ENCODE measurements at regions not wholly inside any gene's neighbourhood (a gene's known extent, or its start where the extent isn't known, plus 50 kb on each side); places are given as distances from the start of the nearest gene placed in this dataset.

DNA sequence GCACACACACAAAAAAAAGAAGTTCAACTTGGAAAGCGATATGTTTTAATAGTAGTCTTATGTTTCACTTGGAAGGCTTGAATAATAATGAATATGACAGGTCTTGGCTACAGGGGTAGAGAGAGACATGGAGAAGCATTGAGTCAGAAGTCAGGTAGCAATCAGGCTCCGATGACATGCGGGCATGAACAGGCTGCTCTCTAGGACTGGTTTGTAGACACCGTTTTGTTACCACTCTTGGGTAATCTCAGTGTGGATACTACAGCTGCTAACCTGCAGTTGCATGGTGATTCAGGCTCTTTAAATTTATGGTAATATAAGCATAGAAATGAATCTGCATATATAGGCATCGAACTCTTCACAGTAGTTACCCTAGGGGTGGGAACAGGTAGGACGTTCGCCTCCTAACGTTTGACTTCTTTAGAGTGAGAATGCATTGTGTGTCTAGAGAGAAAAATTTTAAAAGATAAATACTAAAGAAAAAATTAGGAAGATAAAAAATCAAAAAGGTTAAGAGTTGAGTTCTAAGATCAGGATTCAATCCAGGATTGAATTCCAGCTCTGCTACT is 241.6 kb upstream of the KBTBD8 start:
- ChIA-PET CTCF (no interaction called here), POLR2A (no interaction called here)
- no peak for DNase-seq (ENCODE audit: extremely low spot score)
- TF ChIP-seq ELF4 (IDR thresholded peaks at IDR 0.05) (no peak), TARDBP (IDR thresholded peaks at IDR 0.05) (no peak), SP1 (IDR thresholded peaks at IDR 0.05) (no peak)

DNA sequence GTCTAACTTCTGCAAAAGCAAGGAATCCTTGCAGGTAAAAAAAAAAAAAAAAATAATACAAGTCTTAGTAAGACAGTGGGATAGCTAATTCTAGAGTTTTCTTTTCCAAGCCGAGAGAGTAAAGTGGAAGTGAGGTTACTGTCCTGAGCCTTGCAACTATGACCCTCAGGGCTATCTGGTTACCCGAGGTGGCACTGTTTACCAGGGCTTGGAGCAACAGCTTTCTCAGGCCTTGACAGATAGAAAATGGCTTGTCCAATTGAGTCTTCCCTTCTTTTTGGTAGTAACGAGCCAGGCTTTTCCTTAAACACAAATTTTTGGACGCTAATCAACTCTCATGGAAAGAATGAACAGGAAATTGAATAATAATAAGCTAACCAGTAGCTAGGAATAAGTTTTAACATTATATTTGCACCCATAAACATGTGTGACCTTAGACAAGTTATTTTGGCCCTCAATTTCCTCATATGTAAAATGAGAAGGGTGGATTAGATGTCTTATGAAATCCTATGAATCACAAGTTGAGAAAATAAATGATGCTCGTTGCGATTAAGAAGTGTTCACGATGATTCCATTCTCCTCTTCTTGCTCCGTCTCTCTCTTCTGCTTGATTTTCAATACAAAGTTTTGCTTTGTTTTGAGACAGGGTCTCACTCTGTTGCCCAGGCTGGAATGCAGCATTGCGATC is 236.9 kb upstream of the KBTBD8 start:
- no peak for DNase-seq (ENCODE audit: extremely low spot score)
- ChIA-PET POLR2A (no interaction called here), CTCF (no interaction called here)
- TF ChIP-seq SUZ12 (IDR thresholded peaks at IDR 0.05) (no peak), NFRKB (IDR thresholded peaks at IDR 0.05) (no peak), BHLHE40 (IDR thresholded peaks at IDR 0.05; ENCODE audit: borderline replicate concordance) (no peak), L3MBTL2 (conservative IDR thresholded peaks at IDR 0.05) (no peak), HDGF (IDR thresholded peaks at IDR 0.05; ENCODE audit: borderline replicate concordance) (no peak), TARDBP (IDR thresholded peaks at IDR 0.05) (no peak), FOXK2 (IDR thresholded peaks at IDR 0.05) (no peak), ARNT (IDR thresholded peaks at IDR 0.05) (no peak), LEF1 (IDR thresholded peaks at IDR 0.05; ENCODE audit: borderline replicate concordance) (no peak), FOXA1 (IDR thresholded peaks at IDR 0.05) (no peak), PKNOX1 (IDR thresholded peaks at IDR 0.05) (no peak), ELF4 (IDR thresholded peaks at IDR 0.05) (no peak), SP1 (IDR thresholded peaks at IDR 0.05) (no peak), FOXM1 (IDR thresholded peaks at IDR 0.05; ENCODE audit: borderline replicate concordance) (no peak), CTBP1 (IDR thresholded peaks at IDR 0.05; ENCODE audit: borderline replicate concordance) (no peak), ZNF384 (IDR thresholded peaks at IDR 0.05) (no peak)

- POLR2A ChIA-PET: no interaction called here
These were observed 235.0 kb upstream of the KBTBD8 start for GRCh38 chr3:66762916-66763693.

GRCh38 chr3:66778107-66778506 is 220.0 kb upstream of the KBTBD8 start:
- TF ChIP-seq ARNT (IDR thresholded peaks at IDR 0.05) (no peak), CTBP1 (IDR thresholded peaks at IDR 0.05; ENCODE audit: borderline replicate concordance) (no peak), PKNOX1 (IDR thresholded peaks at IDR 0.05) (no peak), FOXA1 (IDR thresholded peaks at IDR 0.05) (no peak), SP1 (IDR thresholded peaks at IDR 0.05) (no peak), FOXM1 (IDR thresholded peaks at IDR 0.05; ENCODE audit: borderline replicate concordance) (no peak), SUZ12 (IDR thresholded peaks at IDR 0.05) (no peak), LEF1 (IDR thresholded peaks at IDR 0.05; ENCODE audit: borderline replicate concordance) (no peak), L3MBTL2 (conservative IDR thresholded peaks at IDR 0.05) (no peak), BHLHE40 (IDR thresholded peaks at IDR 0.05; ENCODE audit: borderline replicate concordance) (no peak), ZNF384 (IDR thresholded peaks at IDR 0.05) (no peak), ELF4 (IDR thresholded peaks at IDR 0.05) (no peak), HDGF (IDR thresholded peaks at IDR 0.05; ENCODE audit: borderline replicate concordance) (no peak), TARDBP (IDR thresholded peaks at IDR 0.05) (no peak)
- DNase-seq (ENCODE audit: extremely low spot score): no peak
- ChIA-PET POLR2A (no interaction called here), CTCF (no interaction called here)

More at GRCh38 chr3:66762916-66763693, 235.0 kb upstream of the KBTBD8 start:
- DNase-seq (ENCODE audit: extremely low spot score): no peak
- TF ChIP-seq ARNT (IDR thresholded peaks at IDR 0.05) (no peak), FOXA1 (IDR thresholded peaks at IDR 0.05) (no peak), FOXM1 (IDR thresholded peaks at IDR 0.05; ENCODE audit: borderline replicate concordance) (no peak), ZNF384 (IDR thresholded peaks at IDR 0.05) (no peak), TARDBP (IDR thresholded peaks at IDR 0.05) (no peak), L3MBTL2 (conservative IDR thresholded peaks at IDR 0.05) (no peak), PKNOX1 (IDR thresholded peaks at IDR 0.05) (no peak), NFRKB (IDR thresholded peaks at IDR 0.05) (no peak), HDGF (IDR thresholded peaks at IDR 0.05; ENCODE audit: borderline replicate concordance) (no peak), LEF1 (IDR thresholded peaks at IDR 0.05; ENCODE audit: borderline replicate concordance) (no peak), FOXK2 (IDR thresholded peaks at IDR 0.05) (no peak), CTBP1 (IDR thresholded peaks at IDR 0.05; ENCODE audit: borderline replicate concordance) (no peak), SP1 (IDR thresholded peaks at IDR 0.05) (no peak), ELF4 (IDR thresholded peaks at IDR 0.05) (no peak)
- CTCF ChIA-PET: no interaction called here

DNA sequence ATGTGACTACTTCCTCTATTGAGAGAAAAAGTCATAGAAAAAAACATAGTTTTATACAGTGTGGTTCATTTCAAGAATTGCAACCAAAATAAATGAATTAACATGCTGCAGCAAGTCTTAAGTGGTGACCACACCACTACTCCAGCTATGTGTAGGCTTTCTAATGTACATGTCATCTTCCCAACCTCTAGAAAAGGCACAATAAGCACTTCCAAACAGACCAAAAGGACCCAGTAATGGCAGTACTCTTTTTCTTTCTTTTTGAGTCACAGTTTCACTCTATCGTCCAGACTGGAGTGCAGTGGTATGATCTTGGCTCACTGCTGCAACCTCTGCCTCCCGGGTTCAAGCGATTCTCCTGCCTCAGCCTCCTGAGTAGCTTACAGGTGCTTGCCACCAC is 219.3 kb upstream of the KBTBD8 start:
- DNase-seq (ENCODE audit: extremely low spot score): no peak
- POLR2A ChIA-PET: no interaction called here
- no peak for TF ChIP-seq LEF1 (IDR thresholded peaks at IDR 0.05; ENCODE audit: borderline replicate concordance)
- TF ChIP-seq TARDBP (IDR thresholded peaks at IDR 0.05): no peak
- TF ChIP-seq L3MBTL2 (conservative IDR thresholded peaks at IDR 0.05): no peak
- TF ChIP-seq NFRKB (IDR thresholded peaks at IDR 0.05): no peak
- no peak for TF ChIP-seq PKNOX1 (IDR thresholded peaks at IDR 0.05)
- no peak for TF ChIP-seq ELF4 (IDR thresholded peaks at IDR 0.05)
- TF ChIP-seq FOXK2 (IDR thresholded peaks at IDR 0.05): no peak
- TF ChIP-seq BHLHE40 (IDR thresholded peaks at IDR 0.05; ENCODE audit: borderline replicate concordance): no peak
- CTCF ChIA-PET: no interaction called here
